GM18858 (cell line): ENCODE measurements at regions not wholly inside any gene's neighbourhood (a gene's known extent, or its start where the extent isn't known, plus 50 kb on each side); places are given as distances from the start of the nearest gene placed in this dataset.

Source experiments
- ATAC-seq: cut with Tn5 transposase; IDR thresholded peaks from one replicate; pipeline ENCODE4 v1.9.1; 2021; ENCODE audit not compliant: unreplicated experiment

DNA sequence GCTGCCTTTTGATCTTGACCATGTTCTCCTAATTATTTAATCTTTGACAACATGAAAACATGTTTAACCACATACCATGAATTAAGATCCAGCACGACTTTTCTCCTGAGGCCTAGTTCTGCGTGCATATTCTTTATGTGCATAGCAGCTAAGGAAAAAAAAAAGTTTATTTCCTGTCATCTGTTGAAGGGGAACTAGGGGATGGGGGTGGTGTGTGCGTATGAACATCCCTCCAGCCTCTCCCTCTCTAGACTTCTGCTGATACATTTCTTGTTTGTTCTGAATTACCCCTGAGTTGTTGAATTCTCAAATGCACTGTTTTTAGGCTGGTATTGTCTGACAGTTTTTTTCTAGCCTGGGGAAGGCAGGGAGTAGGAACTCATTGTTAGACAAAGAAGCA is 543.3 kb downstream of the FGF9 start:
- no peak for ATAC-seq

- no peak for ATAC-seq
Observed at GRCh38 chr13:22218797-22219196, 547.9 kb downstream of the FGF9 start.

GRCh38 chr13:22219709-22220108 is 548.8 kb downstream of the FGF9 start:
- ATAC-seq: no peak

DNA sequence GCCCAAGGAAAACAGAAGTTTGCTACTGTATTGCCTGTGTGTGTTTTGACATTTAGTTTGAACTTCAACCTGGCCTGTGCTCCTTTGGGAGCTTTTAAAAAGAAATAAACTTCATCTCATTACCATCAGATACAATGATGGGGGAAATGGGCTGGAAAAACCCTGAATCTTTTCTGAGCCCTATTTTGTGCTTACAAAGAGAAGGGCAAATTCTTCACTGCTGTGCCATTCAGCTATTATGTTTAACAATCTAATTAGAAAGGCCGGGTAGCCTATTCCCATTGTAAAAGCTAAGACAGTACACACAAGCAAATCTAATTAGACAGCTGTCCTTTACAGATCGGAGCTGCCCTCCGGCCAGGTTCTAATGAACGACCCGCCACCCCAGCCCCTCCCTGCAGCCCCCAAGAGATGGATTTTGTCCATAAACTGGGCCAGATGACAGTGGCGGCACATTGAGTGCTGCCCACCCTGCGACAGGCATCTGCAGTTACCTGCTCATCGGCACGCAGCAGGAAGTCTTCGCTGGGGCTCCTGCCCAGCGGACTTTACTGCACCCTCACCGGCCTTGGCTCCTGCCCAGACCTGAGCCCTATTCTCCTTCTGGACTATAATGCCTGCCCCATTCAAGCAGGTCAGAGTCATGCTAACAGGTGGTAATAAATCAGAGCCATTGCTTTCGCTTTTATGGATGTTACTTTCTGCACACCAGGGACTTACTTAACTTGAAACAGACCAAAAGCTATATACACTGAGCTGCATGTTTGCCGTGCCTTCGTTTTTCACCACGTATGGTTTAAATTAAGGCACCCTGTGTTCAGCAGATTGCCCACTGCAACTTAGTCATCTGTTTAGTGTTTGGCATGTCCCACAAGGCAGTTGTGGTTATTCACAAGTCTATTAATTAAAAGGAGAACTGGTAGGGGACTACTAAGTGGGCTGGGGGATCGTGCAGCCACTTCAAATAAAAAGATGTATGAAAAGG is 549.6 kb downstream of the FGF9 start:
- ATAC-seq: no peak

GRCh38 chr13:22223411-22223810 is 552.5 kb downstream of the FGF9 start:
- no peak for ATAC-seq

DNA sequence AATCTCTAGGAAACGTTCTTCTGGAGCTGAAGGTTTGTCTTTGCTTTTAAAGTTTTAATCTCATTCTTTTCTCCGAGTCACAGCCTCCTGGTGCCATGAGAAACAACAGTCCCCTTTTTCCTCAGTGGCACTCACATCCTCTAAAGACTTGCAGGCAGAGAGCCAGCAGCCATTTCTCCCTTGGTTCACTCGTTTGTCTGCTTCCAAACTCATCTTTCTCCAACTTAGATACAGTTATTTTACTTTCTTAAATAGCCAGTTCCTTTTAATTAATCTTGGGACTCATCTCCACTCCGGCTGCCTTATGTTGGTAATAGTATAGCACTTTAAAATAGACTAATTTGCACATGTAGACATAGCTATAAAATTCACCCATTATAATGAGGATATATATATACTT is 555.2 kb downstream of the FGF9 start:
- ATAC-seq: no peak

DNA sequence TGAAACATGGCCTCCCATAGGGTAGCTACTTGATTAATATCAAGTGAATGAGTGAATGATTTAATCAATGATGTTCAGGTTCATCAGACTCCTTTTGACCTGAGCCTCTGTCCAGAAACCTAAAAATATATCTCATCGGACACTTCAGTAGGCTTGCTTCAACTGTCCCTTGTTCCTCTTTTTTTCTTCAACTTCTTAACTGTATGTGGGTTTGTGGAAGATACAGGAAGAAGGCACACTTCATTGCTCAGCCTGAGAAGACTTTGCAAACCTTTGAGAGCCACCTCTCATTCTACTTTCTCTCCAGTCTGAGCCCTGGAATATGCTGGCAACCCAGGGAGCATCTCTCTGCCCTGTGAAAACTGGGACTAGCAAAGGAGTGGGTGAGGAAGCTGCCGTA is 557.0 kb downstream of the FGF9 start:
- peak; percentile 82 for ATAC-seq

GRCh38 chr13:22229916-22230315 is 559.0 kb downstream of the FGF9 start:
- ATAC-seq: no peak

DNA sequence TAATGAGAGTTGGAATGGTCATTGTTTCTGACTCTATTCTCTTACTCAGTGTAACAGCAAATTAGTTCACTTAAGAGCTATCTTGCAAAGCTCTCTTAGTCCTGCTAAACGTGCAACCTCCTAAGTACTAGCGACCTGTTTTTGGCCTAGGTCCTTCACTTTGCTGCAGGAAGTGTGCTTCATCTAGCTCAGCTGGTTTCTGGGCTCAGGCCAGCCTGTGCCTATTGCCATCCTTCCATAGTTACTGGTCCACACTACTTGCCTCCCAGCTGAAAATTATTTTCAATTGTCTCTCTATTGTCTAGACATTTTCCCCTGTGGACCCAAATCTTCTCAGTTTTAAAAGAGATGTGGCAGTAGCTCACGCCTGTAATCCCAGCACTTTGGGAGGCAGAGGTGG is 561.3 kb downstream of the FGF9 start:
- ATAC-seq: no peak

GRCh38 chr13:22235285-22235949 is 564.5 kb downstream of the FGF9 start:
- ATAC-seq: no peak

DNA sequence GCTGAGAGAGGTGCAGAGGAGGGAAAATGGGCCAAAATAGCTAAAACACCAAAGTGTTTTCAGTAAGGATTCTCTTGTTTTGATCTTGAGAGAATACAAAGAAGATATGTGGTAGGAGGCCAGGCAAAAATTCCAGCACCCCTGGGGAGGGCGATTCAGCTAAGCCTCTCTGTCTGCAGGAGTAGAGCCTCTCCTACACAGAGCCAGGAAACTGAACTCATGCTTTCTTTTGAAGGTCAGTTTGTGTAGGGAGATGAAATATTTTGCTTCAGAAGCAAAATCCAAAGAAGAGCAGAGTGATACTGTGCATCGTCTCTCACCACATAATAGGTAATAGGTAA is 565.0 kb downstream of the FGF9 start:
- ATAC-seq: no peak

DNA sequence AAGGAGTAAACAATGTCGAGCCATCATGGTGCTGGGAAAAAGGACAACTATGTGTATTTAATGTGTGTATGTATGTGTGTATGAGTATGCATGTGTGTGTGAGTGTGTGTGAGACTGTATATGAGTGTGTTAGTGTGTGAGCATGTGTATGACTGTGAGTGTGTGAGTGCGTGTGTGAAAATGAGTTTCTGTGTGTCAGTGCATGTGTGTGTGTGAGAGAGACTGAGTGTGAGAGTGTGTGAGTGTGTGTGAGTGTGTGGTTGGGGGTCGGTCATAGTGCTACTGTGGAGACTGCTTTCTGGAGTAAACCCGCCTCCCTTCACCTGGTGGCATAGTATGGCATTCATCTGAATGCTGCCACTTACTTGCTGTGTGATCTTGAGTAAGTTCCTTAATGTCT is 567.4 kb downstream of the FGF9 start:
- no peak for ATAC-seq

- no peak for ATAC-seq
Observed at GRCh38 chr13:22240716-22241115, 569.8 kb downstream of the FGF9 start.

DNA sequence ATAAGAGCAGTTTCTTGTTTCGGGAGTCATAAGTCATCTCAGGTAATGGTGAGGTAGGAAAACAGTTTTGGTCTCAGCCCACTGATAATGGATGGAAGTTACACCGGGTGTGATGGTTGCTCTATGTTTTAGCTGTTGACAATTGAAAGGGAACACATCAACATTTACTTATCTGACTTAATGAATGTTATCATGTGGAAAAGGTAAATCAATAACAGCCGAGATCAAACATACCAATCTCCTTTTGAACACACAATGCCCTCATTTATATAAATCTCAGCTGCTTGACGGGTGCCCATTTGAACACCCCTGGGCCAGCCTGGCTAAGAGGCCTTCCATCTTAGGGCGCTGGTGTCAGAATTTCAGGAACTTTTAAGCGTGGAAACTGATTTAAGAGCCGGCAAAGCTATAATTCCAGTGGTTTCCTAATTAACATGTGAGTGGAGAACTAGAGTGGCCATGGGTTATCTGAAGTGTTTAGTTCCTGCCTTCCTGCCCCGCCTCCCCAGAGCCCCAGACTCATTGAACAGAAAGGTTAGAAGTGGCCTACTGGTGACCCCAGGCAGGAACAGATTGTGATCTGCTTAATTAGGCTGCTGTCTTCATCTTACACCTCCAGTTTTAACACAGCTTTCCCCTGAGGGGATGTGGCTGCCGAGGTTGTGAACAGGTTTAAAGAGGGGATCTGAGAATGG is 572.7 kb downstream of the FGF9 start:
- no peak for ATAC-seq

DNA sequence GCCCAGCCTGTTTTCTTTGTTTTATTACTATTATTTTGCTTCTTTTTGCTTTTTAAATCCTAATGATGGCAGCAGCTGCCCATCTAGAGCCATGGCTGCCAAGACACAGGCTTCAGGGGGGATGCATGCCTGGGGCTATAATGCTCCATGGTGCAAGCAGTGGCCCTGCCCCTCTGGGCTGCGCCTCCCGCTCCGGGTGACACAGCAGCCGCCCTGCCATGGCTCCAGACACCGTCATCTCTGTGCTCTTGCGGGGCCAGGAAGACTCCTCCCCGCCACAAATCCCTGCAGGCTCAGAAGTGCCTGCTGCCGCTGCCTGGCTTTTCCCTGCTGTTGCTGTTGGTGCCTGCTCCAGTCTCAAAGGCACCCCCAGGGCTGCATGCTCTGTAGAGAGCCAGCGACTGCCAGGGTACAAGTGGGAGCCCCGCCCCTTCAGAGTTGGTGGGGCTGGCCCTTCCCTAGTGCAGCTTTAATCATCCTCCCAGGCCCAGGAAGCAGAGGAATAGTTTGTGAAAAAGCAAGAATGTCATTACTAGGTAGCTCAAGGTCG is 581.5 kb downstream of the FGF9 start:
- ATAC-seq: no peak

DNA sequence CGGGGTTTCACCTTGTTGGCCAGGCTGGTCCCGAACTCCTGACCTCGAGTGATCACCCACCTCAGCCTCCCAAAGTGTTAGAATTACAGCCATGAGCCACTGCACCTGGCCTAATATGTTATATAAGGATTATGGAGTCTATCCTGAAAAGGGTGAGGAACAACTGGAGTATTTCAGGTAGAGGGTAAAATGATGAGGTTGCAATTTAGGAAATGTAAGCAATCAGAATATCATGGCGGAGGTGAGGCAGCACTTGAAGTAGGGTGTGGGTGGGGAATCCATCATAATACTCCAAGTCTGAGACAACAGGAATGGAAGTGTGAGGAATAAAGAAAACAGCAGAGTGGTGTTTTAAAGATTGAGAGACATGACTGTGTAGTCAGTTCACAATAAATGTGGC is 582.2 kb downstream of the FGF9 start:
- no peak for ATAC-seq

- no peak for ATAC-seq
Observed at GRCh38 chr13:22256111-22256639, 585.3 kb downstream of the FGF9 start.

DNA sequence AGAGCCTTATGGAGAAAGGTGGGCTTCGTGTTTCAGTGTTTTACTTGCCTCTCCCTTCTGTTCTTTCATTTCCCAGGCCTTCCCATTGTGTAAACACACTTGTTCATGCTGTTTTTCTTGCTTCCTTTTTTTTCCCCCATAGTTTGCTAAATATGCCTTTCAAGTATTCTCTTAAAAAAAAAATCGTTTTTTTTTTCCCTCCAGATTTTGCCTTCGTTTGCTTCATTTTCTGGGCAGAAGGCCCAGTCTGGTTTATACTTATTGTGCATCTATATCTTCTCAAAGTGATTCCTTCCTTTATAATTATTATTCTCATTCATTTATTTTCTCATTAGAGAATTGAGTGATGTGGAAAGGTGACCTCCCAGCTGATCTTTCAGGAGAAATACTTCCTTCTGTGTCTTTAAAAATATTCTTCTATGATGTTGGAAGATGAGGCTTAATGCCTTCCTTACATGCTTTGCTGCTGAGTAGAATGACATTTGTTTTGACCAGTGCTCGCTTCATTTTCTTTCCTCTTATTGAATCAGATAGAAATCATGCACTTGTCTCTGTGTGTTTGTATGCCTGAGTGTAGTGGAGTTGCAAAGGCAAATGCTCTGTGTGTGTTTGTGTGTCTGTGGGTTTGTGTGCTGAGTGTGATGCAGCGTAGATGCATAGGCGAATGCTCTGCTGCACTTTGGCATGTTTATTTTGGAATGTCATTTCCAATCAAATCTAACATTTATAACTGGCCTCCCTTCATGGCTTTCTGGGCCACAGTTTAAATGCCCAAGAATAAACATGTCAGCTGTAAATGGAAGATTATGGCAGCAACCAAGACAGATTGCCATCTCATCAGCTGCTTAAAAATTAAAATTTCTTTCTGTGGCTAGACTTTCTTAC is 591.4 kb downstream of the FGF9 start:
- ATAC-seq: no peak

GRCh38 chr13:22263185-22263584 is 592.3 kb downstream of the FGF9 start:
- no peak for ATAC-seq

- ATAC-seq: no peak
Observed at GRCh38 chr13:22265563-22265962, 594.7 kb downstream of the FGF9 start.
